Tibial artery (tissue), 4 donors: ENCODE measurements at regions not wholly inside any gene's neighbourhood (a gene's known extent, or its start where the extent isn't known, plus 50 kb on each side); places are given as distances from the start of the nearest gene placed in this dataset.
A peak's percentile ranks its signal among the peaks of the same experiment; 100 is the strongest.

Experiments used
- DNase-seq, 2 donors: peaks; one replicate each; pipeline ENCODE4 v3.0.0-alpha.2; 2019
- H3K27ac ChIP-seq, 2 donors: fragments of 200-600 bp; sonication (generic) in 1 of 2; 1 replicate in 1 of 2; 2 replicates in 1 of 2; pipeline ENCODE4 v1.5.1; 2018 to 2019; ENCODE audit warnings: mild to moderate bottlenecking in 1 of 2
- H3K27me3 ChIP-seq, 2 donors: fragments of 200-600 bp; sonication (generic) in 1 of 2; one replicate each; pipeline versions ENCODE4 v1.5.1 to v1.6.0; 2016 to 2019
- H3K36me3 ChIP-seq, 3 donors: fragments of 200-600 bp; sonication (generic) in 2 of 3; one replicate each; pipeline ENCODE4 v1.5.1; 2016 to 2019; ENCODE audit warnings: mild to moderate bottlenecking in 2 of 3
- H3K4me1 ChIP-seq, 4 donors: fragments of 200-600 bp; sonication (generic) in 2 of 4; 1 replicate in 3 of 4; 2 replicates in 1 of 4; pipeline ENCODE4 v1.5.1; 2016 to 2019
- H3K4me3 ChIP-seq, 2 donors: fragments of 200-600 bp; sonication (generic) in 1 of 2; 1 replicate in 1 of 2; 2 replicates in 1 of 2; pipeline ENCODE4 v1.5.1; 2018 to 2019; ENCODE audit warnings: mild to moderate bottlenecking in 2 of 2
- H3K9me3 ChIP-seq, 3 donors: fragments of 200-600 bp; sonication (generic) in 1 of 3; one replicate each; pipeline ENCODE4 v1.5.1; 2016 to 2019
- CTCF ChIP-seq, 2 experiments: fragments of 200-600 bp in 1 of 2; fragments of 450-650 bp in 1 of 2; IDR thresholded peaks; one replicate each; pipeline ENCODE4 v1.5.1; 2017 to 2019; ENCODE audit warnings: antibody characterized with exemption in 2 of 2, mild to moderate bottlenecking in 1 of 2, moderate library complexity in 1 of 2
- intact Hi-C: fragments of 100-400 bp; cut with DNase I; formaldehyde crosslinking; loops from one replicate; pipeline ENCODE4 v1.15.0; 2023; ENCODE audit warnings: low total_unique reads

DNA sequence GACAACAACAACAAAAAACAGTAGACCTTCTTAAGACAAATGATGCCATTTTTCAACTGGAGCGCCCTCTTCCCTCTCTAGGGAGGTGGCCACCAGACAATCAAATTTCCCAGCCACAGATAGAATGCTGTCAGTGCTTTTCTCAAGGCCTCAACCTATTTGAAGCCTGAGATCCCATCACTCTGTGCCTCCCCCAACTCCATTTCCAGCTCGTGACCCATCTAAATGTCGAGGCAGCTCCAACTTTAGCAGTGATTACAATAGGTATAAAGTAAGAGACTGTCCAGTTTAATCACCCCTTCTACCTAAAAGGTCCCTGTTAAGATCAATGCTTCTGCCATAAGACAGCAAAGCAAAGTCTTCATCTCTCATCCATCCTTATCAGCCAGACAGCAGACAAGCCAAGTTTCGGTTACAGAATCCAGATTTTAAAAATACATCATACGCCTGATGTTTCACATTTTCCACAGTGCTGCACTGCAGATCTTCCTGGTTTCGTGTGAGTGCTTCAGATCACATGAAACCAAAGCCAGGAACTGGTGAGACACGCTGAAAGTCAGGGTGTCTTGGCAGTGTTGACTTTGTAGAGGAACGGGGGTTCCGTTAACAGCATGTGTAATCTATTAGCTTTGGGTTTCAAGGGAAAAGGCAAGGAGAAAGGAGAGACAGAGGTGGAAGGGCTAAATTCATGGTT is 447.8 kb downstream of the ENC1 start:
- peak in 1 of 2 donors; percentile 33 for DNase-seq
- Histone ChIP-seq H3K4me3 (no peak overlapping the region), H3K36me3 (no peaks in the 10 kb centered on the region), H3K27ac (no peak overlapping the region), H3K9me3 (no peaks in the 10 kb centered on the region), H3K4me1 (no peaks in the 10 kb centered on the region), H3K27me3 (no peaks in the 10 kb centered on the region)
- TF ChIP-seq CTCF (IDR thresholded peaks at IDR 0.05) = no peak
- intact Hi-C loops = no loop called here

DNA sequence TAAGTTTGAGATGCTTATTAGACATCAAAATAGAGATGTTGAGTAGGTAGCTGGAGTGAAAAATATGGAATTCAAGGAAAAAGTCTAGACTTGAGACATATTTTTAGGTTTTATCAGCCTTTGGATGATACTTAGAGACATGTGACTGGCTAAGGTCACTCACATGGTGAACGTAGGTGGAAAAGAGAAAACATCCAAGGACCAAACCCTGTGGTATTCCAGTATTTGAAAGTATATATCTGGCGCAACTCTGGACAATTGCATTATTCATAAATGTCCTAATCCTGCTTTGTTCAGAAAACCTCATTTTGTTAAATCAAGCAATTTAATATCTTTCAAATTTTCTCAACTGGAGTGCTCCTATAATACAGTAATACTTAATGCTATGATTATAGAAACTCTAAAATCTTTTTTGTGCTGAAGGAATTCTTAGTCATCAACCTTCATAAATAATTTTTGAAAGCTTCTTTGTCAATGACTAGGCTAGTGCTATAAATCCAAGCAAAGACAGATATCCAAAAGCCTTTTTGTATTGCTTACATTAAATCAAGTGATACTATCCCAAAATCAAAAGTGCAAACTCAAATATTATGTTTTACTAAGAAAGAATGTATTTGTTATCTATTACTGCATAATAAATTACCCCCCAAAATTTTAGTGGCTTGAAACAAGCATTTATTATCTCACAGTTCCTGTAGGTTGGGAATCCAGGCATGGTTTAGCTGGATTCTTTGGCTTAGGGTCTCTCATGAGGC is 452.0 kb downstream of the ENC1 start:
- no peak for DNase-seq

GRCh38 chr5:74187757-74188156 is 452.8 kb downstream of the ENC1 start:
- Histone ChIP-seq H3K4me3 (no peak overlapping the region), H3K27me3 (no peaks in the 10 kb centered on the region), H3K4me1 (peaks cover 0 to 6% (median 0%) of the 10 kb centered on the region in 4 donors), H3K27ac (no peak overlapping the region), H3K36me3 (no peaks in the 10 kb centered on the region), H3K9me3 (no peaks in the 10 kb centered on the region)
- no peak for DNase-seq
- TF ChIP-seq CTCF (IDR thresholded peaks at IDR 0.05) = no peak
- intact Hi-C loops = no loop called here

More for the DNA sequence above, 452.0 kb downstream of the ENC1 start:
- intact Hi-C loops = no loop called here
- Histone ChIP-seq H3K9me3 (no peaks in the 10 kb centered on the region), H3K4me1 (peaks cover 0 to 6% (median 0%) of the 10 kb centered on the region in 4 donors), H3K36me3 (no peaks in the 10 kb centered on the region), H3K27me3 (no peaks in the 10 kb centered on the region), H3K4me3 (no peak overlapping the region), H3K27ac (no peak overlapping the region)
- no peak for TF ChIP-seq CTCF (IDR thresholded peaks at IDR 0.05)

GRCh38 chr5:74186356-74187315 is 453.9 kb downstream of the ENC1 start:
- no peaks in the 10 kb centered on the region for H3K27me3 ChIP-seq
- no peak overlapping the region for H3K27ac ChIP-seq
- no peaks in the 10 kb centered on the region for H3K9me3 ChIP-seq
- H3K4me3 ChIP-seq = no peak overlapping the region
- H3K36me3 ChIP-seq = no peaks in the 10 kb centered on the region
- no peak for DNase-seq
- no peak for TF ChIP-seq CTCF (IDR thresholded peaks at IDR 0.05)
- intact Hi-C loops = no loop called here
- peaks cover 0 to 6% (median 0%) of the 10 kb centered on the region in 4 donors for H3K4me1 ChIP-seq

DNA sequence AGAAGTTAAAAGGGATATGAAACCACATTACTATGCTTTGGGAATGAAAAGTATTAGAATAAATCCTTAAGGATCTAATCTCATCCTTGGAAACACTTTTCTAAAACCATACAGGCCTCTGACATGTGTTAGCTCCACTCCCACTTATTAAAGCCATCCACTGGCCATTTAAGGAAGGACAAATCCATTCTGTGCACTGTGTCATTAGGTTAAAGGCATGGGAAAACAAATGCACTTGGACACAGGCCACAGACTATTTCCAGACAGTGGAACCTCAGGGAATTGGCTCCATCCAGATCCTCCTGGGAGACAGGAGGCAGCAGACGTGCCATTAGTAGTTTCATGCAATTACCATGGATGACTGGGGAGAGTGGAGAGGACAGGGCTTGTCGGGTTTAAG is 454.9 kb downstream of the ENC1 start:
- H3K27me3 ChIP-seq = no peaks in the 10 kb centered on the region
- no peak for DNase-seq
- intact Hi-C loops = no loop called here
- H3K4me1 ChIP-seq = peaks cover 0 to 6% (median 0%) of the 10 kb centered on the region in 4 donors
- no peaks in the 10 kb centered on the region for H3K36me3 ChIP-seq
- no peaks in the 10 kb centered on the region for H3K9me3 ChIP-seq
- no peak for TF ChIP-seq CTCF (IDR thresholded peaks at IDR 0.05)
- no peak overlapping the region for H3K4me3 ChIP-seq
- H3K27ac ChIP-seq = no peak overlapping the region
